Gastrocnemius medialis (tissue), 4 donors: ENCODE measurements at regions not wholly inside any gene's neighbourhood (a gene's known extent, or its start where the extent isn't known, plus 50 kb on each side); places are given as distances from the start of the nearest gene placed in this dataset.

Experiments
- CTCF ChIP-seq, 5 experiments: fragments of 450-650 bp in 3 of 5; fragments of 200-600 bp in 2 of 5; sonication (generic) in 2 of 5; IDR thresholded peaks in 4 of 5; conservative IDR thresholded peaks in 1 of 5; 1 replicate in 4 of 5; 2 replicates in 1 of 5; pipeline ENCODE4 v1.5.1; 2016 to 2019; ENCODE audit warnings: antibody characterized with exemption in 5 of 5, mild to moderate bottlenecking in 3 of 5, moderate library complexity in 3 of 5
- POLR2A ChIP-seq, 2 donors: fragments of 450-650 bp; IDR thresholded peaks; one replicate each; pipeline ENCODE4 v1.6.1; 2017; ENCODE audit warnings: antibody characterized with exemption in 2 of 2, mild to moderate bottlenecking in 2 of 2, moderate library complexity in 2 of 2

GRCh38 chr11:105468154-105468553, 141.7 kb upstream of the GRIA4 start:
- TF ChIP-seq CTCF (IDR thresholded peaks at IDR 0.05 in 4 of 5, conservative IDR thresholded peaks at IDR 0.05 in 1 of 5) (no peak), POLR2A (IDR thresholded peaks at IDR 0.05) (no peak)
